ENCODE measurements at regions not wholly inside any gene's neighbourhood (a gene's known extent, or its start where the extent isn't known, plus 50 kb on each side); places are given as distances from the start of the nearest gene placed in this dataset.

- ATAC-seq (ENCODE audit: low FRiP score) (no peak), DNase-seq (ENCODE audit: low spot score) (no peak)
- TF ChIP-seq, protein P1, sequence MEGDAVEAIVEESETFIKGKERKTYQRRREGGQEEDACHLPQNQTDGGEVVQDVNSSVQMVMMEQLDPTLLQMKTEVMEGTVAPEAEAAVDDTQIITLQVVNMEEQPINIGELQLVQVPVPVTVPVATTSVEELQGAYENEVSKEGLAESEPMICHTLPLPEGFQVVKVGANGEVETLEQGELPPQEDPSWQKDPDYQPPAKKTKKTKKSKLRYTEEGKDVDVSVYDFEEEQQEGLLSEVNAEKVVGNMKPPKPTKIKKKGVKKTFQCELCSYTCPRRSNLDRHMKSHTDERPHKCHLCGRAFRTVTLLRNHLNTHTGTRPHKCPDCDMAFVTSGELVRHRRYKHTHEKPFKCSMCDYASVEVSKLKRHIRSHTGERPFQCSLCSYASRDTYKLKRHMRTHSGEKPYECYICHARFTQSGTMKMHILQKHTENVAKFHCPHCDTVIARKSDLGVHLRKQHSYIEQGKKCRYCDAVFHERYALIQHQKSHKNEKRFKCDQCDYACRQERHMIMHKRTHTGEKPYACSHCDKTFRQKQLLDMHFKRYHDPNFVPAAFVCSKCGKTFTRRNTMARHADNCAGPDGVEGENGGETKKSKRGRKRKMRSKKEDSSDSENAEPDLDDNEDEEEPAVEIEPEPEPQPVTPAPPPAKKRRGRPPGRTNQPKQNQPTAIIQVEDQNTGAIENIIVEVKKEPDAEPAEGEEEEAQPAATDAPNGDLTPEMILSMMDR (IDR thresholded peaks at IDR 0.05) = no peak
Observed at GRCh38 chr12:25013061-25013460, 64.2 kb upstream of the BCAT1 start.

- DNase-seq (ENCODE audit: low spot score) (no peak), ATAC-seq (ENCODE audit: low FRiP score) (no peak)
- TF ChIP-seq, protein P1 (IDR thresholded peaks at IDR 0.05) = no peak
Observed at GRCh38 chr12:25009496-25010092, 60.7 kb upstream of the BCAT1 start.

DNA sequence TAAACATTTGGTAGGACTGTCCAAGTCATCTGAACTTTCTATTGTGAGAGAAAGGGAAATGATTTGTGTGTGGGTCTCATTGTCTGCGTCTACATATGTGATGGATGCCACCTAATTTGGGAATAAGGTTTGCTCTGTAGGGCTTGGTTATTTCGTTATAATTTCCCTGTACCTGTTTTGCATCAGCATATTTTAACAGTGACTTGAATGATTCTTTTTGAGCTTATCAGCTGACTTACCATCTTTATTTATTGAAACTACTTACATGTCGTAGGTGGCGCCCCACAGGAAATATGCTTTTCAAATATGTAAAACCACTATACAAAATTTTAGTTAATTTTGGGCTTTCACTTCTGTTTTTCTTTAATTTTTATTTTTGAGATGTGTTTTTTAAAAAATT, 56.5 kb upstream of the BCAT1 start:
- DNase-seq (ENCODE audit: low spot score) (no peak), ATAC-seq (ENCODE audit: low FRiP score) (no peak)
- TF ChIP-seq, protein P1 (IDR thresholded peaks at IDR 0.05) = no peak

DNA sequence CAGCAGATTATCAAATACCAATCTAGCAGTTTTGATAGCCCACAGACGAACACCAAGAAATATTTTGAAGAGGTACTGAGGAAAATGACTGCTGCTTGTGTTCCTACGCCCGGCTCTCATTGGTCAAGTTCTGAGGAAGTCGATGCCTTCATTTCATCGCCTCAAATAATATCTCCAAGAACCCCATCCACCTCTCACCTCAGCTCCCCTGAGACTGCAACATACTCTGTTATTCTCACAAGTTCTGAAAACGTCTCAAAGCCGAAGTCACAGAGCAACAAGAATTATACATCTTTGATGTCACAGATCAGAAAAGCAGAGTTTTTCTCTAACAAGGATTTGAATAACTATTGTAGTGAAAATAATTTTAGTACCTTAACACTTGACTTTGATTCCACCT, 55.5 kb upstream of the BCAT1 start:
- DNase-seq (ENCODE audit: low spot score) (no peak), ATAC-seq (ENCODE audit: low FRiP score) (no peak)
- TF ChIP-seq, protein P1 (IDR thresholded peaks at IDR 0.05) = no peak

DNA sequence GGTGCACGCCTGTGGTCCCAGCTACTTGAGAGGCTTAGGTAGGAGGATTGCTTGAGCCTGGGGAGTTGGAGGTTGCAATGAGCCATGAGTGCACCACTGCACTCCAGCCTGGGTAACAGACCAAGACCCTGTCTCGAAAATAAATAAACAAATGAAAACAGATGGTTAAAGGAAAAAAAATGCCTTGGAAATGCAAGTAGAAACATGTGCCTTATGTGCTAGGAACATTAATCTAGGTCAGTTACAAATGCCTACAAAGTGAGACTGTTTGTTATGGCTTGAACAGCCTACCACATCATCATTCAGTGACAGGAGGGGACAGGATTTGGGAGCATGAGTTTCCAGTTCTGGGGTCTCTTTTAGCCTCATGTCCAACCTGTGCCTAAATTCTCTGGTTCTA, 52.4 kb upstream of the BCAT1 start:
- DNase-seq (ENCODE audit: low spot score) = no peak
- TF ChIP-seq, protein P1 (IDR thresholded peaks at IDR 0.05) = no peak
- no peak for ATAC-seq (ENCODE audit: low FRiP score)
